ENCODE measurements at regions not wholly inside any gene's neighbourhood (a gene's known extent, or its start where the extent isn't known, plus 50 kb on each side); places are given as distances from the start of the nearest gene placed in this dataset.
"Not testable (repeated sequence)": the region's sequence is repeated elsewhere in the genome, so short reads cannot be mapped to it uniquely, and the experiment has no call there.

DNA sequence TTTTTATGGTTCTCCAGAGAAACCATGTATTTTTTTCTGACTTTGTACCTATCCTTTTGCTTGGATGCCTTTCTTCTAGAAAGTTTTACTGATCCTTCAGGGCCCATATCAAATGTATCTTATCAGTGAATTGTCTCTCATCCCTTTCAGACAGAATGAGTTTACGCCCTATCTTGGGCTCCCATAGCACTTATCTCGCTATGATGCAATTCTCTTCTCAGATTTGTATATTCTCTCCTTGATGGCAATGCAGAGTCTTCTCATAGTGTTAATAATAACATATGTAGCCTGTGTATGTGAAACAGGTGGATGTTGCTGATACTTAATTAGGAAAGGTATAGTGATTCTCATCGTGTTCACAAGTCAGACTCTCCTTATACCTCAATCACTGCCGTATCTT, 336.2 kb downstream of the UTRN start:
- no peak for DNase-seq (ENCODE audit: extremely low read depth in 1 of 11, low read depth in 9 of 11, low spot score in 4 of 11)

DNA sequence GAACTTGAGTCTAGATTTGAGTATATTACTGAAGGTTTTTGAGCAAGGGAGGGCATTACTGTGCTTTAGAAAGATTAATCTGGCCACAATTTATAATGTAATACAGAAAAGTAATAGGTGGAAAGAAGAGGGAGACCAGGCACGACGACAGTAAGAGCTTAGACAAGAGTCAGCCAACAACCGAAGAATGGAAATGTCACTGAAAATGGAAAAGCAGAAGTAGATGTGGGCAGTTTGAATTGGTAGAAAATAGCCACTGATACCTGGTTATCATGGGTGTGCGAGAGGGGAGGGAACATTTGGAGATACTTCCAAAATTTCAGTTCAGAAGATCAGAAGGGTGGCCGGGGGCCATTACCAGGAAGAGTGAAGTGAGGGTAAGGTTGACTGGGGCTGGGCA, 339.1 kb downstream of the UTRN start:
- no peak for DNase-seq (ENCODE audit: extremely low read depth in 1 of 11, low read depth in 9 of 11, low spot score in 4 of 11)

DNA sequence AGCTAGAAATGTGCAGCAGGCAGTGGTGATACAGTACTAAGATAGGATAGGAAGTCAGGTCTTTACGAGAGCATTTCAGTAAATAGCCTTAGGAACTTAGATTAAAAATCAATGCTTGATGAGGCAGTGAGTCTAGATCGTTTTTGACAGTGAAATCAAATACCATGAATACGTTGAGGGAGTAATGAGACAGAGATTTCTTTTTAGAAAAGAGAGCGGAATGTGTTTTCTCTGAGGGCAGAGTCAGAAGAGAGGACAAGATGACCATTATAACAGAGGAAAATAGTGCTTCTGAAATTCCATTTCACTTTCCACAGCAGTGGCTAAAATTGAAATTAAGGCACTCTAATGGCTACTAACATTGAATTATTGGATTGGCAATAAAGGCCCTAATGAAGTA, 339.6 kb downstream of the UTRN start:
- DNase-seq (ENCODE audit: extremely low read depth in 1 of 11, low read depth in 9 of 11, low spot score in 4 of 11), result no peak

DNA sequence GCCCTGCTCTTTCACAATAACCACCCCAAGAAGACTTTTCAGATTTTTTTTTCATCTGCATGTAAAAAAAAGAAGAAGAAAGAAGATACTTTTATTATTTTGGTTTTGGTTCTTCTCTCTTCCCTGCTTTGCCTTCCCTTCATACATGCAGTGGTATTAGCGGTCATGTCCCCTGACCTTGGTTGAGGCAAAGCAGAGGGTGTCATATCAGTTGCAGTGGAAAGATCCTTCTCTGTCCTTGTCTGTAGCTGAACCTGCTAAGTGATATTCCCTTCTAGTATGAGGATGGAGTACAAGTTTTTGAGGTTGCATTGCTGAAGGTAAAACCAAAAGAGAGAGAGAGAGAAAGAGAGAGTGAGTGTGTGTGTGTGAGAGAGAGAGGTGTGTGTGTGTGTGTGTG, 345.7 kb downstream of the UTRN start:
- DNase-seq (ENCODE audit: extremely low read depth in 1 of 11, low read depth in 9 of 11, low spot score in 4 of 11), result no peak

DNA sequence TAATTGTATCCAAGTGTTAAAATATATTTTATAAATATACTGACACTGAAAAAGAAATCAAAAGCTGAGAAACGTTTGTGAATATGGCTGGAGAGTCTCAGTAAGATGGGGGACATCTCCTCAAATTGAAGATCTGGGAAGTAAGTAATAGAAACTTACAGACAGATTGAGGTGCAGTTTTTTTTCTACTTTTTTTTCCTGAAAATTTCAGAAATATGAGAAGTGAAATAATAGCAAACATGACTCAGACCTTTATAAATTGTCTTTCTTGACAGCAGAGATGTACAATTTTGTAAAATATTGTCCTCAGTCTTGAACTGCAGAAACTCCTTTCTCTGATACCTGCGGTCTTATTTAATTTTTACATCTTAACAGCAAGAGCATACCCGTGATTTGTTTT, 347.1 kb downstream of the UTRN start:
- no peak for DNase-seq (ENCODE audit: extremely low read depth in 1 of 11, low read depth in 9 of 11, low spot score in 4 of 11)

DNA sequence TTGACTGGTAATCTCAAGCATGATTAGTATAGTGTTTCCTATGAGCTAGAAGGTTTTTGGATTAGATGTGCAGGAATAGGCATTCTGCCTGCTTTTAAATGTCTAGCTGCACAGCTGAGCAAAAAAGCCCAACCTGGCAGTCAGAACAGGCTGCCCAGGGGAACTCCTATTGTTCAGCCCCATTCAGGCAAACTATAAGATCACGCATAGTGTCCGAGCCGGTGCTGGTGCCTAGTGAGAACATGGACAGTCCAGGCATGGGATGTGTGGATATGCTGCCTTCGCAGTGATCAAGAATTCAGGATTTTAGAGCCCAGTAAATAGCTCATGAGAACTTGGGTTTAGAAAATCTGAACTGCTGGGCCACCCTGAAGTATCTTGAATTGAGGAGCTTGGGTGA, 348.8 kb downstream of the UTRN start:
- no peak for DNase-seq (ENCODE audit: extremely low read depth in 1 of 11, low read depth in 9 of 11, low spot score in 4 of 11)

DNA sequence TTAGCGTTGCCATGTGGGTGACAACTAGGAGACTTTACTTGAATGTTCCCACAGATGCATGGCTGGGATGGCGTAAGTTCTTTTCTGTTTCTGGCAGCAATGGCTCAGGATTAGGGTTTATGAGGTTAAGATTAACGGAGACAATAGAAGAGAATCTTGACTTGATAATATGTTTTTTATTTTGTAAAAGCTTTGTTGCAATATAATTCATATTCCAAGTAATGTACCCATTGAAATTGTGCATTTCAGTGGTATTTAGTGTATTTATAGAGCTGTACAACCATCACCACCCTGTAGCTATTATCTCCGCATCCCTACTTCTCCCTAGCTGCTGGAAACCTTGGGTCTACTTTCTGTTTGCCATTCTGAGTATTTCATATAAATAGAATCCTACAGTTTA, 349.2 kb downstream of the UTRN start:
- no peak for DNase-seq (ENCODE audit: extremely low read depth in 1 of 11, low read depth in 9 of 11, low spot score in 4 of 11)

DNA sequence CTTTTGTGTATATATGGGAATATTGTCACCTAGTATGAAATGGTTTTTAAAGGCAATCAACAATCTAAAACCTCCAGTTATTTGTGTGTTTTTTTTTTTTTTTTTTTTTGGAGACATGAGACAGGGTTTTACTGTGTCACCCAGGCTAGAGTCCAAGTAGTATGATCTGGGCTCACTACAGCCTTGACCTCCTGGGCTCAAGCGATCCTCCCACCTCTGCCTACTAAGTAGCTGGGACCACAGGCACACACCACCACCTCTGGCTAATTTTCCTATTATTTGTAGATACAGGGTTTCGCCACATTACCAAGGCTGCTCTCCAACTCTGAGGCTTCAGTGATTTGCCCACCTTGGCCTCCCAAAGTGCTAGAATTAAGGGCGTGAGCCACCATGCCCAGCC, 349.9 kb downstream of the UTRN start:
- no peak for DNase-seq (ENCODE audit: extremely low read depth in 1 of 11, low read depth in 9 of 11, low spot score in 4 of 11)

DNA sequence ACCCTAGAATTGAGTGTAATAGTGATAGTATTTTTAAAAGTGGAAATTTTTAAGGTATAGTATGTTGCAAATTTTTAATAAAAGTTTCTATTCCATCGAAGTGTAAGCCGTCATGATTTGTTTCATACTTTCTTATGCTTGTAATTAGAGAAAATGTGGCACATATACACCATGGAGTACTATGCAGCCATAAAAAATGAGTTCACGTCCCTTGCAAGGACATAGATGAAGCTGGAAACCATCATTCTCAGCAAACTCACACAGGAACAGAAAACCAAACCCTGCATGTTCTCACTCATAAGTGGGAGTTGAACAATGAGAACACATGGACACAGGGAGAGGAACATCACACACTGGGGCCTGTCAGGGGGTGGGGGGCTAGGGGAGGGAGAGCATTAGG, 350.9 kb downstream of the UTRN start:
- not testable (repeated sequence) for DNase-seq (ENCODE audit: extremely low read depth in 1 of 11, low read depth in 9 of 11, low spot score in 4 of 11)

DNA sequence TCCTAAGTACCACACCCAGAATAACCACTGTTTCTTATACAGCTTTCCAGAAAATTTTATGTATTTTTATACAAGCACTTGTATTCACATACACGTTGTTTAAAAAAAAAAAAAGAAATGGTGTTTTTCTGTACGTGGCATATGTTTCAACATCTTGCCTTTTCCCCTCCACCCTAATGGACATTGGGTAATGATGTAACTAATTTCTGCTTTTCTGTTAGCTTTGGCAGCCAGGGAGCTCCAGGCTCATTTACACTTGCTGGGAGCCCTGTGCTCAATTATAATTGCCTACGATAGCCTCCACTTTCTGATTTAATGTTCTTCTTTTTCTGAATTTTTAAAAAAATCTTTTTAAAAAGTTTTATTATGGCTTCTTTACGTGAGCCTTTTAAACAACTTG, 352.4 kb downstream of the UTRN start:
- no peak for DNase-seq (ENCODE audit: extremely low read depth in 1 of 11, low read depth in 9 of 11, low spot score in 4 of 11)

DNA sequence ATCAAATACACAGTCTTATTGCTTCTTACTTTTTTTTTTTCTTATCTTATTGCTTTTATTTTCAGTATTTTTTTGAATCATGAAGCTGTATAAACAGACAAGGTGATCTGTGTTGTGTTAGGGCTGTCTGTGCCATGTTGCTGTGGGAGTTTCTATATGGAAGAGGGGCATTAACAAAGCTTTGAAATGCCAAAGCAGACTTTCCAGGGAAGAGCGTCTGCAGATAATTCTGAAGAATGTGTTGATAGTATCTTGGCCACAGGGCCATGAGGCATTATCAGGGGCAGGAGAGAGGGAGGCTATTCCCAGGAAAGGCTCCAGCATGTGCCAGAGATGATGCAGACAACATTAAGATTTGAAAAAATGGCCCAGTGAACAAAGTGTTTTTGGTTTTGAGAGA, 354.5 kb downstream of the UTRN start:
- DNase-seq (ENCODE audit: extremely low read depth in 1 of 11, low read depth in 9 of 11, low spot score in 4 of 11), result no peak

DNA sequence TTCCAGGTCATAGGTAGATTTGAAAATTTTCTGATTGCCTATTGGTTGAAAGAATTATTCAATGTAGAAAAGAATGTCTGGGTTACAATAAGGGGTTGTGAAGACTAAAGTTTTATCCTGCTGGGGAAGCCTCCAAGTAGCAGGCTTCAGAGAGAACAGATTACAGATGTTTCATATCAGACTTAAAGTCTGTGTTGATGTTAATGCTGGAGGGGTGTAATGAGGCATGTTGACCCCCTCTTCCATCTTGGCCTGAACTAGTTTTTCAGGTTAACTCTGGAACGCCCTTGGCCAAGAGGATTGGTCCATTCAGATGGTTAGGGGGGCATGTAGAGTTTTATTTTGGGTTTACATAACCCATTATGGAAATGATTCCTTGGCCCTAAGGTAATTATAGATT, 356.2 kb downstream of the UTRN start:
- no peak for DNase-seq (ENCODE audit: extremely low read depth in 1 of 11, low read depth in 9 of 11, low spot score in 4 of 11)

DNA sequence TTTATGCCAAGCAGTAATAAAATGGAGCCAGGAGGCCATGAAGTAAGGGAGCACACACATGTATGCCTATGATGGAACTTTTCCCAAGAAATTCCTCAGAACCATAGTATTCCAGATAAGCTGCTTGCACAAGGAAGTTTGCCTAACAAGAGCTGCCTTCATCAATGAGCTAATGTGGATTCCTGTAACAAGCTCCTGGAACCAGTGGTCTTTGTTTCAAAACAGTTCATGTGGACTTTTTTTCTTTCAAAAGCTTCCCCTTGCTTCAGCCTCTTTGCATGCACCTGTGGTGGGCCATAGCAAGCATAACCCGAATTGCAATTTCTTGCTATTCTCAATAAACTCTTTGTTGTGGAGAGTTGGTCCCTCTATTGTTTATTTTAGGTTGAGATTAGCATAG, 359.6 kb downstream of the UTRN start:
- DNase-seq (ENCODE audit: extremely low read depth in 1 of 11, low read depth in 9 of 11, low spot score in 4 of 11), result no peak

DNA sequence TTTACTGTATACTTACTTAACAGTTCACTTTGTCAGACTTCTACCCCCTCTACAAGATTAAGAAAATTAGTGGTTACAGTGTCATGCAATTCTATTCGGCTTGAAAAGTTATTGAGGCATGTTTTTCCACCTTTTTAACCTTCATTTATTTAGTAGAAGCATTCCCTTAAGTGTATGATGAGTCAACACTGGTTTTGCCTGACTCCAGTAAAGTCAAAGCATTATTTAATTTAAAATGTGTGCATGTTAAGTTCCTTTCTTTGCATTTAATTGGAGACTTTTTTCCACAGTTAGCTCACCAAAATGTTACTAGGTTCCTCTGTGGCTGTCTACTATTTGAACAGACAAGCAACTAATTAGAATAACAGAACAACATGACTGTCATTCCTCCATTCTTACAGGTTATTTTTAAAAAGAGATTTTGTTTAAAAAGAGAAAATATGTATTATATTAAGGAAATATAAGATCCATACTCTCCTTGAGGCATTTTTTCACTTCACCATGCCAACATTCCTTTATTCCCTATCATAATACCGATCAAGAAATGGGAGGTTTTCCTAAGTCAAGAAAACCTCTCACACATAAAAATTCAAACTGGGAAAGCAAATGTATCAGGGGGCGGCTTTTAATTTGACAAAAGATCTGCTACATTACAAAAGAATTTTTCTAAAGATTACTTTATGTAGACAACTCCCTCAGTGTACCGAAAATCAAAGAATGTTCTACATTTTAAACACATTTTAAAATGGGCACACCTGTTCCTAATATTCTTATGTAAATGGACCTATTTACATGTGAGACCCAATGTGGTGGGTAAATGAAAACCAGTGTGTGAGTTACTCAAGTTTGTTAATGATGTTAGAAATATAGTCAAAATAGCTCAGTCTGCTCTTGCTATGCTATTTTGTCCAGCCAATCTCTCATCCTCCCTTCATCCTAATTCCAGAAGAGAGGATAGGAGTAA, 361.2 kb downstream of the UTRN start:
- no peak for DNase-seq (ENCODE audit: extremely low read depth in 1 of 11, low read depth in 9 of 11, low spot score in 4 of 11)

DNA sequence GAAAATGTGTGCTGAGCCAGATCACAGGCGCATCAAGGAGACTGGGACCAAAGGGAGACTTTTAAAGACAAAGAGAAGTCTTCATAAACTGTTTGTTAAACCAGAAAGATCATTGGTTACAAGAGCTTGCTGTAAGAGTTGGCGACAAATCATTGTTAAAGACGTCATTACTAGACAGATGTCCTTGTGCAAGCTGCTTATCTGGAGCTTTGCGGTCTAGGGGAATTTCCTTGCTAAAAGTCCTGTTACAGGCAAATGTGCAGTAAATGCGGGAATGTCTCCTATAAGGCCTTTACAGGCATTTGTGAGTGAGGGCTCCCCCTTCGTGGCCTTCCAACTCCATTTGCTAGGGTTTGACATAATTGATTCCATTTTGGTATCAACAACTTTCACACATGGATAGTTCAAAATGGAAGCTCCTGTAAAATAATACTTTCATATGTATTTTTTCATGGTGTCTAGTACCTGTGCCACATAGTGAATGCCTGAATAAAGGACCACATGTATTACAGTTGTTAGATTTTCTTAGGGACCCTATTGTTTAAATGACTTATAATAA, 362.4 kb downstream of the UTRN start:
- DNase-seq (ENCODE audit: extremely low read depth in 1 of 11, low read depth in 9 of 11, low spot score in 4 of 11), result no peak

DNA sequence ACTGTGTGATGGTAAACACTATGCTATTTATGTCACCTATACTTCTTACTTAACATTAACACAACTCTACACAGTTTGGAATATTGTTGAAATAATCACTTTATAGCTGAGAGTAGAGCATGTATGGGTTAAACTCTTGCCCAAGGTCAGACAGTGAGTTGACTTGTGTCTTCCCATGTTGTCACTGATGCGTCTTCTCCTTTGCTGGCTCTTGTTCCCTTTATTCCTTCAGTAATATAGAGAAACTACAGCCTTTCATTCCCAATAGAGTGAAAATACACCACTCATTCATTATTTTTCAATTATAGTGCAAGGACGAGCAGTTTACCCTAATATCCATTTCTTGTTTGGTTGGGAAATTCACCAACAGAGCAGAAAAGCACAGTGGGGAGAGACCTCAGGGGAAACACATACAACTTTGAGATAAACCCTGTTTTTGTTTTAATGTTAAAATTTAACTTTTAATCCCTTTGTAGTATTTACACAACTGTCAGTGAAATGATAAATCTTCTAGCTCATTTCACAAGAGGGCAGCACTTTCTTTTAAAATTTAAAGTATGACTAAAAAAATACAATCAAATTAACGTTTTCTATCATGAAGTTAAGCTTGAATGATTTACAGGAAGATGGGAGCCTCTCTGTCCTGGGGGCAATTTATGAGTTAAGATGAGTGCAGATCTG, 363.0 kb downstream of the UTRN start:
- DNase-seq (ENCODE audit: extremely low read depth in 1 of 11, low read depth in 9 of 11, low spot score in 4 of 11), result no peak

DNA sequence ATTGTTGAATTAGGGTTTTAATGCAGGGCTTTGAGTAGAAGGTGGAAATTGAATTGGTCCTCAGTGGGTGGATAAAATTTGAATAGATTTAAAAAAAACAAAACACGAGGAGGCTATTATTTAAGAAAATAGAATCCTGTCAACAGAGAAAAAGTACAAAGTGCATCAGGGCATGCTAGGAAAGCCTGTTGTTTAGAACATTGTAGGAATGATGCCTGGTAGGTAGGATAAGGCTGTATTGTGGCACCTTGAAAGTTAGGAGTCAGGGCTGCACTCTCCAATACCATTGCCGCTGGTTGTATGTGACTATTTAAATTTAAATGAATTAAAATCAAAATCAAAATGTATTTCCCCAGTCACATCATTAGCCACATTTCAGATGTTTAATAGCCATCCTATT, 363.9 kb downstream of the UTRN start:
- DNase-seq (ENCODE audit: extremely low read depth in 1 of 11, low read depth in 9 of 11, low spot score in 4 of 11), result no peak

DNA sequence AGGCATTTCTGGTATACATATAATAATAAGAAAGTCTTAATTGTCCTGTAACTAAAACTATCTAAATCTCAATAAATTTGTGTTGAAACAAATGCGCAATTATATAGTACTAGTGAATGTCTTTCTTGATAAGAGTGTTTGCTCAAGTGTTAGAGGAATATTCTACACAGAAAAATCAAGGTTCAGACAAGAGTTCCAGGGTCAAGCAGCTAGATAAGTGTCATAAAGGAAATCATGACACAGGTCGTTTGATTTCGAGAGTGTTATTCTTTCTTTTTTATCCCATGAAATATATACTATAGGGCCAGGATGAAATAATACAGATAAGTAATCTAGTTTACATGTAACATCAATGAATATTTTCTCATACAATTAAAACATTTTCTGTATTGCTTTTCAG, 366.1 kb downstream of the UTRN start:
- no peak for DNase-seq (ENCODE audit: extremely low read depth in 1 of 11, low read depth in 9 of 11, low spot score in 4 of 11)

DNA sequence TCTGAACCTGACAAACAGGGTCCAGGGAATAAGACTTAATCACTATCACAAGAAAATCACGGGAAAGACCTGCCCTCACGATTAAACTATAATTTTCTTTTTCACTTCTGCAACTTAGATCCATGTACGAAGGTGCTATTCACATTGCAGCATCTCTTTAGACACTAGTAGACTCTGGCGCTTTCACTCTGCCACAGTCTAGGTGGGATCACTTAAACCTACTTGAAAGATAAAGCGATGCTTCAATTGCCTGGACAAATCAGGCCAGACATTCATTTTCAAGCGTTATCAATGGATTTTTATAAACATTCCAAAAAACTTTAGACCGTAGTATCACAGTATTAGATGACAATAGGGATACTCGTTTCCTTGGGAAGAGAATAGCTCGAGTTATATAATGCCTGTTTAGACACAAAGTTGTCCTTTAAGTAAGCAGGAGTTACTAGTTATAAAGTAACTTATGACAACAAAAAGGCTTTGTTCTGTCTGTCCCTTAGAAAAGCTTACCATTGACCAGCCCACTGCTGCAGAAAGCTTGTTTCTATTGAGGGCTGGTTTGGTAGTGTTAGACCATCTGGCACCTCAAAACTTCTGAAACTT, 367.3 kb downstream of the UTRN start:
- DNase-seq (ENCODE audit: extremely low read depth in 1 of 11, low read depth in 9 of 11, low spot score in 4 of 11), result no peak

DNA sequence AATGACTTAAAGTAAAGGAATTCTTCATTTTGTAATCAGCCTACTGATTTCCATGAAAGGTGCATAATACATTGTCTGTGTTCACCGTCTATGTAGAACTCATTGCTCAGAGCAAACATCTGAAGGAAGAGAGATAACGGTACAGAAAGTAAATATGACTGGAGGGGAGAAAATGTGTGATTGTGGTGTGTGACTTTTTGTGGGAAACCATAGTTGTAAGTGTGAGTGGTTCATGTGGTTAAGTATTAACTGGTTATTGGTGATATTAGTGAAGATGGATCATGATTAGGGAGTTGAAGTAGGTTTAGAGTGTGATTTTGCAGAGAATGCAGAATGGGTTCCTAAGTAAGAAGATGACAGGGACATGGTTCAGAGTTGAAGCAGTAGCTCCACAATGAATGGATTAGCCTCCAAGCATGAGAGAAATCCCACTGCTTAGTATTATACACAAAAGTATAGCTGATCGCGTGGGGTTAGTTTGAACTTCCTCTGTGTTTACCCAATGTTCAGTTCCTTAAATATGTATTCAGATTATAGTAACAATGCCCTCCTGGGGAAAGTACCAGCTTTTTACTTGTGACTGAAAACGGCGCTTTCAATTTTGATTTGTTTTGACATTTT, 368.9 kb downstream of the UTRN start:
- no peak for DNase-seq (ENCODE audit: extremely low read depth in 1 of 11, low read depth in 9 of 11, low spot score in 4 of 11)

All from renal cortex interstitium (tissue), 11 donors.